ENCODE measurements at regions not wholly inside any gene's neighbourhood (a gene's known extent, or its start where the extent isn't known, plus 50 kb on each side); places are given as distances from the start of the nearest gene placed in this dataset.

GRCh38 chr3:166064476-166064875 is 227.3 kb upstream of the BCHE start:
- no peak for TF ChIP-seq REST (IDR thresholded peaks at IDR 0.05; ENCODE audit: insufficient read depth in 1 of 2, low read depth in 2 of 2, low read length in 1 of 2)
- TF ChIP-seq SIN3A (IDR thresholded peaks at IDR 0.05; ENCODE audit: borderline replicate concordance, insufficient read depth, low read depth, low read length), result no peak
- TF ChIP-seq TCF7L2 (IDR thresholded peaks at IDR 0.05; ENCODE audit: low read depth, low read length), result no peak
- TF ChIP-seq CTCF (IDR thresholded peaks at IDR 0.05), result no peak
- no peak for TF ChIP-seq POLR2AphosphoS5 (IDR thresholded peaks at IDR 0.05; ENCODE audit: low read depth, low read length)
- Histone ChIP-seq H3K27me3 (ENCODE audit: control insufficient read depth, insufficient read depth, low read length) (no peaks in the 10 kb centered on the region), H3K4me3 (ENCODE audit: low read depth in 2 of 2, low read length in 2 of 2) (no peak overlapping the region), H3K9me3 (ENCODE audit: control insufficient read depth, insufficient read depth, low read depth, low read length) (no peaks in the 10 kb centered on the region), H3K4me1 (ENCODE audit: control insufficient read depth, insufficient read depth, low read length) (no peaks in the 10 kb centered on the region), H3K27ac (ENCODE audit: low read length) (no peak overlapping the region), H3K36me3 (ENCODE audit: control insufficient read depth, insufficient read depth, low read length) (no peaks in the 10 kb centered on the region)
- no TSS peak for BruUV-seq (replicated peaks)
- intact Hi-C loops (cut with micrococcal nuclease; ENCODE audit: unreplicated experiment) (no loop called here), in situ Hi-C loops (cut with HindIII; ENCODE audit: low pct_unique_long_range_greater_than_20kb, low sequenced_read_pairs) (no loop called here)
- ChIA-PET POLR2A (no interaction called here), CTCF (no interaction called here)
- no peak for DNase-seq (ENCODE audit: low read depth, low spot score)
- ATAC-seq, result no peak

- ChIA-PET POLR2A (no interaction called here), CTCF (no interaction called here)
- Histone ChIP-seq H3K9me3 (ENCODE audit: control insufficient read depth, insufficient read depth, low read depth, low read length) (no peaks in the 10 kb centered on the region), H3K27ac (ENCODE audit: low read length) (no peak overlapping the region), H3K36me3 (ENCODE audit: control insufficient read depth, insufficient read depth, low read length) (no peaks in the 10 kb centered on the region), H3K27me3 (ENCODE audit: control insufficient read depth, insufficient read depth, low read length) (no peaks in the 10 kb centered on the region), H3K4me1 (ENCODE audit: control insufficient read depth, insufficient read depth, low read length) (no peaks in the 10 kb centered on the region), H3K4me3 (ENCODE audit: low read depth in 2 of 2, low read length in 2 of 2) (no peak overlapping the region)
- BruUV-seq (replicated peaks), result no TSS peak
- intact Hi-C loops (cut with micrococcal nuclease; ENCODE audit: unreplicated experiment), result no loop called here
- no peak for TF ChIP-seq CTCF (IDR thresholded peaks at IDR 0.05)
- no peak for TF ChIP-seq SIN3A (IDR thresholded peaks at IDR 0.05; ENCODE audit: borderline replicate concordance, insufficient read depth, low read depth, low read length)
- TF ChIP-seq POLR2AphosphoS5 (IDR thresholded peaks at IDR 0.05; ENCODE audit: low read depth, low read length), result no peak
- no peak for TF ChIP-seq REST (IDR thresholded peaks at IDR 0.05; ENCODE audit: insufficient read depth in 1 of 2, low read depth in 2 of 2, low read length in 1 of 2)
- no peak for TF ChIP-seq TCF7L2 (IDR thresholded peaks at IDR 0.05; ENCODE audit: low read depth, low read length)
- in situ Hi-C loops (cut with HindIII; ENCODE audit: low pct_unique_long_range_greater_than_20kb, low sequenced_read_pairs), result no loop called here
- DNase-seq (ENCODE audit: low read depth, low spot score) (no peak), ATAC-seq (no peak; the same call in 1 of the 2 replicates)
These were observed 223.7 kb upstream of the BCHE start for GRCh38 chr3:166060789-166061479.
